IMR-90 (cell line): ENCODE measurements at regions not wholly inside any gene's neighbourhood (a gene's known extent, or its start where the extent isn't known, plus 50 kb on each side); places are given as distances from the start of the nearest gene placed in this dataset.

ENCODE experiments used
- ATAC-seq: fragments of 200-7000 bp; cut with Tn5 transposase; 2 replicates; pipeline ENCODE4 v1.9.1; 2020; ENCODE audit warnings: low read depth, mild to moderate bottlenecking, moderate library complexity
- BruUV-seq: library from RNA; stranded (reverse); fragments of 400-500 nt; replicated peaks from 2 replicates; lab custom pipeline; 2021; lab: Mats Ljungman, UMichigan
- CTCF ChIA-PET: fragments of 300-600 bp; formaldehyde crosslinking; extraction: SDS; loops from one replicate; lab custom pipeline; 2021; ENCODE audit warnings: antibody characterized with exemption; lab: Yijun Ruan, JAX
- POLR2A ChIA-PET: fragments of 300-600 bp; sonication (Branson Sonifier 250); formaldehyde crosslinking; loops from one replicate; lab custom pipeline; 2022; ENCODE audit warnings: antibody characterized with exemption; ENCODE audit not compliant: unreplicated experiment; lab: Charles Lee
- DNase-seq: peaks from one replicate; pipeline ENCODE4 v3.0.0; 2013
- H2AFZ ChIP-seq: replicated peaks from 2 replicates; pipeline ENCODE3; 2013; ENCODE audit warnings: low read length, mild to moderate bottlenecking; ENCODE audit not compliant: poor library complexity
- H2AK5ac ChIP-seq: 2 replicates; pipeline ENCODE4 v1.6.1; 2013; ENCODE audit warnings: low read depth, low read length, inconsistent platforms
- H2AK9ac ChIP-seq: replicated peaks from 2 replicates; pipeline ENCODE3; 2013; ENCODE audit warnings: mild to moderate bottlenecking, low read depth, low read length, moderate library complexity; ENCODE audit not compliant: poor library complexity
- H2BK120ac ChIP-seq: 2 replicates; pipeline ENCODE4 v1.6.1; 2013; ENCODE audit warnings: low read depth, low read length, inconsistent platforms
- H2BK15ac ChIP-seq: 3 replicates; pipeline ENCODE4 v1.6.1; 2013; ENCODE audit warnings: low read depth, low read length, inconsistent platforms
- H2BK20ac ChIP-seq: 2 replicates; pipeline ENCODE4 v1.6.1; 2013; ENCODE audit warnings: low read depth, mild to moderate bottlenecking, inconsistent platforms, low read length, moderate library complexity
- H2BK5ac ChIP-seq: 2 replicates; pipeline ENCODE4 v1.6.1; 2013; ENCODE audit warnings: mild to moderate bottlenecking, low read depth, low read length, inconsistent platforms; ENCODE audit not compliant: poor library complexity, severe bottlenecking
- H3K14ac ChIP-seq: replicated peaks from 2 replicates; pipeline ENCODE4 v1.6.1; 2013; ENCODE audit warnings: low read depth, low read length, inconsistent platforms
- H3K18ac ChIP-seq: 2 replicates; pipeline ENCODE4 v1.6.1; 2013; ENCODE audit warnings: low read depth, low read length, control low read depth
- H3K23ac ChIP-seq: 2 replicates; pipeline ENCODE4 v1.6.1; 2013; ENCODE audit warnings: low read depth, low read length, inconsistent platforms
- H3K27ac ChIP-seq: 2 replicates; pipeline ENCODE4 v1.5.1; 2013; ENCODE audit warnings: mild to moderate bottlenecking, control low read depth, low read length; ENCODE audit not compliant: insufficient read depth
- H3K27me3 ChIP-seq: 2 replicates; pipeline ENCODE4 v1.6.1; 2013; ENCODE audit warnings: low read length; ENCODE audit not compliant: control insufficient read depth, insufficient read depth
- H3K36me3 ChIP-seq: 2 replicates; pipeline ENCODE4 v1.6.1; 2013; ENCODE audit warnings: low read length, mixed read lengths; ENCODE audit not compliant: control insufficient read depth, insufficient read depth
- H3K4ac ChIP-seq: 2 replicates; pipeline ENCODE4 v1.6.1; 2013; ENCODE audit warnings: low read depth, low read length, inconsistent platforms
- H3K4me1 ChIP-seq: 2 replicates; pipeline ENCODE4 v1.6.1; 2013; ENCODE audit warnings: low read length, mixed read lengths; ENCODE audit not compliant: control insufficient read depth, insufficient read depth
- H3K4me2 ChIP-seq: 2 replicates; pipeline ENCODE4 v1.6.1; 2013; ENCODE audit warnings: low read depth, mild to moderate bottlenecking, control low read depth, low read length, moderate library complexity
- H3K4me3 ChIP-seq: 2 replicates; pipeline ENCODE4 v1.5.1; 2013; ENCODE audit warnings: low read depth, mild to moderate bottlenecking, control low read depth, low read length, moderate library complexity; ENCODE audit not compliant: insufficient read depth
- H3K56ac ChIP-seq: 2 replicates; pipeline ENCODE4 v1.6.1; 2013; ENCODE audit warnings: low read length, inconsistent platforms; ENCODE audit not compliant: insufficient read depth; ENCODE audit errors: extremely low read depth
- H3K79me1 ChIP-seq, 2 experiments: 2 replicates each; pipeline ENCODE4 v1.6.1; 2013; ENCODE audit warnings: low read length in 2 of 2, inconsistent platforms in 1 of 2, low read depth in 1 of 2
- H3K9ac ChIP-seq: 2 replicates; pipeline ENCODE4 v1.6.1; 2013; ENCODE audit warnings: low read depth, low read length, control low read depth
- H3K9me1 ChIP-seq: 2 replicates; pipeline ENCODE4 v1.6.1; 2013; ENCODE audit warnings: low read length, inconsistent platforms; ENCODE audit not compliant: insufficient read depth
- H3K9me3 ChIP-seq: 2 replicates; pipeline ENCODE4 v1.6.1; 2013; ENCODE audit warnings: low read length; ENCODE audit not compliant: control insufficient read depth, insufficient read depth
- H4K20me1 ChIP-seq: 2 replicates; pipeline ENCODE4 v1.6.1; 2013; ENCODE audit warnings: low read length, inconsistent platforms; ENCODE audit not compliant: insufficient read depth
- H4K5ac ChIP-seq: 2 replicates; pipeline ENCODE4 v1.6.1; 2013; ENCODE audit warnings: mild to moderate bottlenecking, low read depth, low read length, control low read depth
- H4K8ac ChIP-seq, 2 experiments: 2 replicates each; pipeline ENCODE4 v1.6.1; 2013; ENCODE audit warnings: low read depth in 2 of 2, low read length in 2 of 2, control low read depth in 1 of 2, inconsistent platforms in 1 of 2
- H4K91ac ChIP-seq: 2 replicates; pipeline ENCODE4 v1.6.1; 2013; ENCODE audit warnings: low read depth, low read length, inconsistent platforms; ENCODE audit not compliant: insufficient read depth
- BHLHE40 ChIP-seq: fragments of 150-350 bp; IDR thresholded peaks from 2 replicates; pipeline ENCODE4 v1.6.1; 2016; ENCODE audit warnings: mild to moderate bottlenecking, low read depth, low read length
- CEBPB ChIP-seq: IDR thresholded peaks from 2 replicates; pipeline ENCODE4 v1.6.1; 2012; ENCODE audit warnings: low read depth, low read length, improper control_type of control experiment
- CHD1 ChIP-seq: IDR thresholded peaks from 2 replicates; pipeline ENCODE4 v1.6.1; 2012; ENCODE audit warnings: low read depth, low read length, improper control_type of control experiment
- FOS ChIP-seq: fragments of 150-350 bp; IDR thresholded peaks from 2 replicates; pipeline ENCODE4 v1.6.1; 2016; ENCODE audit warnings: low read depth, low read length
- MAFK ChIP-seq: IDR thresholded peaks from 2 replicates; pipeline ENCODE4 v1.6.1; 2012; ENCODE audit warnings: low read depth, low read length, improper control_type of control experiment
- MAZ ChIP-seq: IDR thresholded peaks from 2 replicates; pipeline ENCODE4 v1.6.1; 2012; ENCODE audit warnings: low read depth, mild to moderate bottlenecking, low read length, improper control_type of control experiment, moderate library complexity, borderline replicate concordance
- MXI1 ChIP-seq: IDR thresholded peaks from 2 replicates; pipeline ENCODE4 v1.6.1; 2012; ENCODE audit warnings: low read depth, mild to moderate bottlenecking, low read length, moderate library complexity, borderline replicate concordance
- NFE2L2 ChIP-seq: fragments of 150-350 bp; IDR thresholded peaks from 2 replicates; pipeline ENCODE4 v1.6.1; 2016; ENCODE audit warnings: low read depth, mild to moderate bottlenecking, low read length
- POLR2A ChIP-seq: IDR thresholded peaks from 2 replicates; pipeline ENCODE4 v1.6.1; 2012; ENCODE audit warnings: mild to moderate bottlenecking, low read depth, low read length
- RAD21 ChIP-seq: IDR thresholded peaks from 2 replicates; pipeline ENCODE4 v1.6.1; 2012; ENCODE audit warnings: low read length, improper control_type of control experiment
- RCOR1 ChIP-seq: IDR thresholded peaks from 2 replicates; pipeline ENCODE4 v1.6.1; 2012; ENCODE audit warnings: mild to moderate bottlenecking, low read length, improper control_type of control experiment; ENCODE audit not compliant: insufficient replicate concordance
- RFX5 ChIP-seq: IDR thresholded peaks from 2 replicates; pipeline ENCODE4 v1.8.0; 2012; ENCODE audit warnings: low read depth, mild to moderate bottlenecking, low read length, moderate library complexity
- SMC3 ChIP-seq: fragments of 150-350 bp; IDR thresholded peaks from 2 replicates; pipeline ENCODE4 v1.6.1; 2016; ENCODE audit warnings: low read depth, mild to moderate bottlenecking, antibody characterized with exemption, low read length, moderate library complexity
- dilution Hi-C: fragments of 300-500 bp; cut with HindIII; formaldehyde crosslinking; loops from one replicate; pipeline ENCODE4 v1.14.3; 2018; ENCODE audit warnings: low sequenced_read_pairs; ENCODE audit not compliant: unreplicated experiment
- in situ Hi-C: fragments of 300-500 bp; cut with MboI; formaldehyde crosslinking; loops from 3 replicates; pipeline ENCODE4 v1.14.3; 2019; ENCODE audit warnings: low sequenced_read_pairs, inconsistent platforms, mixed read lengths
- intact Hi-C: fragments of 100-400 bp; cut with micrococcal nuclease; formaldehyde crosslinking; loops from 2 replicates; pipeline ENCODE4 v1.10.0; 2022
- TF ChIP-seq, protein P1 (sequence below): fragments of 150-350 bp; IDR thresholded peaks from 2 replicates; pipeline ENCODE4 v1.6.1; 2016; ENCODE audit warnings: low read depth, mild to moderate bottlenecking, low read length, moderate library complexity, borderline replicate concordance
- TF ChIP-seq, protein P2 (sequence below): fragments of 150-350 bp; IDR thresholded peaks from 2 replicates; pipeline ENCODE4 v1.6.1; 2017; ENCODE audit warnings: mild to moderate bottlenecking, antibody characterized with exemption, low read length, low read depth
- TF ChIP-seq, protein P3 (sequence below): conservative IDR thresholded peaks from 2 replicates; pipeline ENCODE4 v1.5.1; 2012; ENCODE audit warnings: mild to moderate bottlenecking, low read depth, low read length, improper control_type of control experiment

DNA sequence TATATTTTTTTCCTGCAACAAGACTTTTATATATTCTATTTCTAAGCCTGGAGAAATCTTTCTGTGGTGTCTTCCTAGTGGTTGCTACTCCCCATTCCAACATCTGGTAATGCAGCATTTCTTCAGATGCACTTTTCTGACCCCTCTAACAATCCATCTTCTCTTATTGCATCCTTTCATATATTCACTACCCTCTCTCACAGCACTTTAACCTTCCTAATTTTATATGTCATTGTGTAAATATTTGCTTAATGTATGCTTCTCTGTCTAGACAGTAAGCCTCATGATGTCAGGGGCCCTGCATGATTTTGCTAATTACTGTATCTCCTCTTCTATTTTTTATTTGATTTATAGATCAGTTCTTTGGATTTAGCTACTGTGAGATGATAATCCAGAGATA is 701.6 kb downstream of the KCNA4 start:
- Histone ChIP-seq H4K8ac (peak overlapping the region; percentile 67 to 98), H2AFZ (no peak overlapping the region), H3K56ac (no peak overlapping the region), H3K4me2 (no peak overlapping the region), H3K79me1 (peaks cover 19 to 27% of the 10 kb centered on the region in 2 experiments; a peak in 3 of 4 replicates), H3K23ac (0 out of 2 replicates have a peak overlapping the region, but pooled peaks have one; percentile 79), H3K9me3 (no peaks in the 10 kb centered on the region), H3K9me1 (peaks cover 5% of the 10 kb centered on the region), H3K4ac (peak overlapping the region; percentile 93; the same call in 1 of the 2 replicates), H3K27ac (no peak overlapping the region; the same call in 1 of the 2 replicates), H2BK20ac (peak overlapping the region; percentile 95), H4K91ac (peak overlapping the region; percentile 97), H3K9ac (peak overlapping the region; percentile 36; the same call in 1 of the 2 replicates), H4K5ac (peak overlapping the region; percentile 94; the same call in 1 of the 2 replicates), H2BK15ac (peak overlapping the region; percentile 90; the same call in 2 of the 3 replicates), H3K4me3 (no peak overlapping the region), H3K27me3 (no peaks in the 10 kb centered on the region), H2AK9ac (no peak overlapping the region), H3K14ac (peak overlapping the region; percentile 68; the same call in 1 of the 2 replicates), H2AK5ac (peak overlapping the region; percentile 96; the same call in 1 of the 2 replicates), H3K36me3 (peaks cover 1% of the 10 kb centered on the region; the same call in 1 of the 2 replicates), H4K20me1 (no peaks in the 10 kb centered on the region), H3K4me1 (peaks cover 26% of the 10 kb centered on the region; the same call in 1 of the 2 replicates), H2BK120ac (peak overlapping the region; percentile 94), H2BK5ac (peak overlapping the region; percentile 97), H3K18ac (peak overlapping the region; percentile 94; the same call in 1 of the 2 replicates)
- intact Hi-C loops, result no loop called here
- in situ Hi-C loops, result no loop called here
- ChIA-PET CTCF (no interaction called here), POLR2A (no interaction called here)
- DNase-seq (no peak), ATAC-seq (no peak)
- TF ChIP-seq MXI1 (no peak), RAD21 (no peak), CEBPB (no peak), RCOR1 (no peak), RFX5 (no peak), POLR2A (no peak), MAFK (no peak), BHLHE40 (no peak), FOS (no peak), MAZ (no peak), CHD1 (no peak), NFE2L2 (no peak), SMC3 (no peak)
- TF ChIP-seq, protein P1, sequence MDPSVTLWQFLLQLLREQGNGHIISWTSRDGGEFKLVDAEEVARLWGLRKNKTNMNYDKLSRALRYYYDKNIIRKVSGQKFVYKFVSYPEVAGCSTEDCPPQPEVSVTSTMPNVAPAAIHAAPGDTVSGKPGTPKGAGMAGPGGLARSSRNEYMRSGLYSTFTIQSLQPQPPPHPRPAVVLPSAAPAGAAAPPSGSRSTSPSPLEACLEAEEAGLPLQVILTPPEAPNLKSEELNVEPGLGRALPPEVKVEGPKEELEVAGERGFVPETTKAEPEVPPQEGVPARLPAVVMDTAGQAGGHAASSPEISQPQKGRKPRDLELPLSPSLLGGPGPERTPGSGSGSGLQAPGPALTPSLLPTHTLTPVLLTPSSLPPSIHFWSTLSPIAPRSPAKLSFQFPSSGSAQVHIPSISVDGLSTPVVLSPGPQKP, result no peak
- TF ChIP-seq, protein P2, sequence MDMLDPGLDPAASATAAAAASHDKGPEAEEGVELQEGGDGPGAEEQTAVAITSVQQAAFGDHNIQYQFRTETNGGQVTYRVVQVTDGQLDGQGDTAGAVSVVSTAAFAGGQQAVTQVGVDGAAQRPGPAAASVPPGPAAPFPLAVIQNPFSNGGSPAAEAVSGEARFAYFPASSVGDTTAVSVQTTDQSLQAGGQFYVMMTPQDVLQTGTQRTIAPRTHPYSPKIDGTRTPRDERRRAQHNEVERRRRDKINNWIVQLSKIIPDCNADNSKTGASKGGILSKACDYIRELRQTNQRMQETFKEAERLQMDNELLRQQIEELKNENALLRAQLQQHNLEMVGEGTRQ, result no peak
- TF ChIP-seq, protein P3, sequence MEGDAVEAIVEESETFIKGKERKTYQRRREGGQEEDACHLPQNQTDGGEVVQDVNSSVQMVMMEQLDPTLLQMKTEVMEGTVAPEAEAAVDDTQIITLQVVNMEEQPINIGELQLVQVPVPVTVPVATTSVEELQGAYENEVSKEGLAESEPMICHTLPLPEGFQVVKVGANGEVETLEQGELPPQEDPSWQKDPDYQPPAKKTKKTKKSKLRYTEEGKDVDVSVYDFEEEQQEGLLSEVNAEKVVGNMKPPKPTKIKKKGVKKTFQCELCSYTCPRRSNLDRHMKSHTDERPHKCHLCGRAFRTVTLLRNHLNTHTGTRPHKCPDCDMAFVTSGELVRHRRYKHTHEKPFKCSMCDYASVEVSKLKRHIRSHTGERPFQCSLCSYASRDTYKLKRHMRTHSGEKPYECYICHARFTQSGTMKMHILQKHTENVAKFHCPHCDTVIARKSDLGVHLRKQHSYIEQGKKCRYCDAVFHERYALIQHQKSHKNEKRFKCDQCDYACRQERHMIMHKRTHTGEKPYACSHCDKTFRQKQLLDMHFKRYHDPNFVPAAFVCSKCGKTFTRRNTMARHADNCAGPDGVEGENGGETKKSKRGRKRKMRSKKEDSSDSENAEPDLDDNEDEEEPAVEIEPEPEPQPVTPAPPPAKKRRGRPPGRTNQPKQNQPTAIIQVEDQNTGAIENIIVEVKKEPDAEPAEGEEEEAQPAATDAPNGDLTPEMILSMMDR, result no peak
- dilution Hi-C loops, result no loop called here
- BruUV-seq, result no TSS peak
